ENCODE measurements at regions not wholly inside any gene's neighbourhood (a gene's known extent, or its start where the extent isn't known, plus 50 kb on each side); places are given as distances from the start of the nearest gene placed in this dataset.

- no peak for DNase-seq
These were observed 159.9 kb upstream of the SLC25A13 start for GRCh38 chr7:96481796-96482195.

DNA sequence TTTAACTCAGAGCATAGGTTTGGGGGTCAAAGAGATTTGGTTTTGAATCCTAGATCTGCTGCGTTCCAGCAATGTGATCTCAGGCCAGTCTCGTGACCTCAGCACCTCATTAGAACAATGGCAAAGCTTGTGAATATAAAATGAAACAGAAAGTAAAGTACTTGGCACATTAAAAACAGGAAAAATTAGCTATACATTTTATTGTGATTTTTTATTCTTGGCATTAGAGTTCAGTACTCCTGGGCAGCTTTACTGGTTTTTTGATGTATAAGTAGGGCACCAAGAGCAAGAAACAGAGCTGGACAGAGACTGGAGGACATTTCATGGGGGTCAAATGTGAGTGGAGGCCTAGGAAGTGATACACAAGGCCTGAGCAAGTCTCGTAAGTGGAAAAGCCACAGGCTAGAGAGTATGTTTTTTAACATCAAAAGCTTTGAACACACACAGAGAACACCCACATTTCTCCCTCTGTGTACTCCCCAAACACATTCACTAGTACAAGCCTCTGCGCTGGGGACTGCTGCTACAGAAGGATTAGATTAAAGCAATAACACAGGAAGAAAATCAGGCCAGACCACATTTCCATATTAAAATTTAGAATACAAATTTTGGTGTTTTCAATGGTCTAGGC lies 157.2 kb upstream of the SLC25A13 start:
- no peak for DNase-seq

DNA sequence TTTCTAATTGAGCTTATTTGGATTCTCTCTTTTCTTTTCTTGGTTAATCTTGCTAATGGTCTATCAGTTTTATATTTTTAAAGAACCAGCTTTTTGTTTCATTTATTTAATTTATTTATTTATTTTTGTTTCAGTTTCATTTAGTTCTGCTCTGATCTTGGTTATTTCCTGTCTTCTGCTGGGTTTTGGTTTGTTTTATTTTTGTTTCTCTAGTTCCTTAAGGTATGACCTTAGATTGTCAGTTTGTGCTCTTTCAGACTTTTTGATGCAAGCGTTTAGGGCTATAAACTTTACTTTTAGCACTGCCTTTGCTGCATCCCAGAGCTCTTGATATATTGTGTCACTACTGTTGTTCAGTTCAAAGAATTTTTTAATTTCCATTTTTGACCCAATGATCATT lies 149.7 kb upstream of the SLC25A13 start:
- no peak for DNase-seq

DNA sequence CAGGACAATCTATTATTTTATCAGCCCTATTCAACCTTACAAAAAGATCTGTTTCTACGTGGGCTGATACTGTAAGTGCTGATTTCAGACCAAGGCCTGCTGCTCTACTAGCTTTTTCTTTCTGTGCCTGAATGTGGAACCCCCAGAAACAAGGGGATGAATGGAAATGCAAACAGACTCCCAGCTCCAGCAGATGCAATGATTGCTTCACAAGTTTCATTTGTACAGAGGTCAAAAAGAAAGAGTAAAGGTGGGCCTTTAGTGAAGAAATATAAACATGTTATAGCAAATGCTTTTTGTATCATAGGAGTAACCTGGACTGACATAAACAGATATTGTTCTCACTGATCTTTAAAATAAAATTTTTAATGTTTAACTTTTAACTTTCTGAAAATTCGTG lies 130.2 kb upstream of the SLC25A13 start:
- no peak for DNase-seq

GRCh38 chr7:96449094-96449493 lies 127.2 kb upstream of the SLC25A13 start:
- no peak for DNase-seq

- DNase-seq = no peak
These were observed 125.3 kb upstream of the SLC25A13 start for GRCh38 chr7:96447109-96447645.

DNA sequence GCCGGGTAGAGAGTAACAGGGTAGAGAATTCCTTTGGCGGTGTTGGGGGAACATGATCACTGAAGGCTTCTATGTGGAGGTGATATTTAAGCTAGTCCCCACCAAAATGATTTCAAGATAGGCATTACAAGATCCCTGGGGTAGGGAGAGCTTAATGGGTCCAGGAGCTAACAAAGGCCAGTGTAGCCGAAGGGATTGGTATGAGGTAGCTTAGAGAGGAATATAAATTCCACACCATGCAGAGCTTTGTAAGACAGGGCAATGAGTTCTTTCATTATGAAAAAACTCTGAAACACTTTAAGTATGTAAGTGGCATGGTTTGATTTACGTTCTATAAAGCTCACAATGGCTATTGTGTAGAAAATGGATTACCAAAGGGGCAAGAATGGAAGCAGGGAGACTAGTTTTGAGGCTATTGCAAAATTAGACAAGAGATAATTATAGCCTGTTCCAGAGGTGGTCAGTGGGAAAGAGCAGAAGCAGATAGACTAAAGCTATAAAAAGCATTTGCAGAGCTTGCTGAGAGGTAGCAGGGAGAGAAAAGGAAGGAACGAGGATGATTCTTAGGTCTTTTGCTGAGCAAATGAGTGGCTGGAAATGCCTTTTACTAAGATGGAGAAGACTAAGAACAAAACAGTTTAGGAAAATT lies 119.7 kb upstream of the SLC25A13 start:
- no peak for DNase-seq

DNA sequence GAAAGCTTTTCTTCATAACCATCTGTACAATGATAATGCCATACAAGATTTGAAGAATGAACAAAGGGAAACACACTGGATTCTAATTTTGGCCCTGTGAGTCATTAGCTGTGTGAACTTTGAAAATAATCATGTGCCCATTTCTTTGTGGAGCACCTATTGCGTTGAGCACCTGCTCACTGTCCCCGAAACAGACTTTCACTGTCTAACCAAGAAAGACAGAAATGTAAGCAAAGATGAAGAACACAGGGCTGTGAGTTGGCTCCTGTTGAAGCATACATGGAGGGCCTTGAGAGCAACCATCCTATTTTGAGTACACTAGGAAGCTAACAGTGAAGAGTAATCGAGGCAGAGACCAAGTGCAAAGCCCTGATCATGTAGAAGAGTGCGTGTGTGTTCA lies 118.4 kb upstream of the SLC25A13 start:
- DNase-seq = no peak

GRCh38 chr7:96436880-96437279 lies 115.0 kb upstream of the SLC25A13 start:
- no peak for DNase-seq

DNA sequence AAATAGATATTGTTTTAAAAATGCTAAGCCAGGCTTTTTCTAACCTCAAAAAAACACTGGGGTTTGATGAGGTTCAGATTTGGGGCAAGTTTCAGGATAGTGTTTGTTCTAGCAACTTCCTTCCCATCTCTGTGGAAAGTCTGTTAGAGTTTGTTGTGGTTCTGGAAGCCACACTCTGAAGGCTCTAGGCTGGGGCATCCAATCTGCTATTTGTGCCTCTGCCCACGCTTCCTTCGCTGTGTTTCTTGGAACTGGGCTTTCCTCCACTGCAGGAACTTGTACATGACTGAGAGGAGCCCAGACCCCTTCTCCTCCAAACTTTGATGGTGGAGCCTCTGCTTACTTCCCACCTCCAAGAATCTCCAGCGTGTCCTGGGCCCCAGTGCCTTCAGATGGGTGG lies 108.5 kb upstream of the SLC25A13 start:
- DNase-seq = no peak

- DNase-seq = no peak
These were observed 105.2 kb upstream of the SLC25A13 start for GRCh38 chr7:96427143-96427542.

- no peak for DNase-seq
These were observed 104.8 kb upstream of the SLC25A13 start for GRCh38 chr7:96426685-96427084.

GRCh38 chr7:96426027-96426426 lies 104.1 kb upstream of the SLC25A13 start:
- DNase-seq = no peak

DNA sequence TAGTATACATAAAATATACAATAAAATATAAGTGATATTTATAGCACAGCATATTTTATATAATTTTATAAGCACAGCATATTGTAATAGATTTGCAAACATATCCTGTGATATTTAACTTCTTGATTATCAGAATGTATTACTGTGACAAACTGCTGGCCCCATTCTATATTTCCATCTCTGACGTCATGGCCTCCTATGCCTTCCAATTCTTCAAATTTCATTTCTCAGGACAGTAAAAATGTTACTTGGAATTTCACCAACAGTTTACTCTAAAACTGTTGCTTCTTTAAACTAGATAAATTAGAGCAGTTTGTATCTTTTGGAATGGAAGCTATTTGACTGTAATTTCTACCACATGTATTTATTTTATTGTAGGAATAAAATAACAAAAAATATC lies 102.5 kb upstream of the SLC25A13 start:
- no peak for DNase-seq

DNA sequence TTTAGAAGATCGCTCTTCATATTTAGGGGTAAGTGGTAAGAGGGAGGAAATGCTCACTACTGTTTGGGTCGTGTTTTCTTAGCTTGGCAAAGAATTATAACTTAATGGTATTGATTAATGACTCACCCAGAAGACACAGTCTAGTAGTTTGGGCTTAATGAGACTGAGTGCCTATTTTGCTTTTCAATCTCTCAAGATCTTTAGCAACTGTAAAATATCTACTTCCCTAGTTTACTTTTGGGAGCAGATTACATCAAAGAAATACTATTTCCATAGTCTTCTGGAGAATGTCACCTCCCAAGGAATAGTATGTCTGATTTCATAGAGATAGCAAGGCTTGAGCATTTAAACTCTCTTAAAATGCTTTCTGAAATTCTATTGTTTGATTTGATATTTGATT lies 100.5 kb upstream of the SLC25A13 start:
- DNase-seq = no peak

DNA sequence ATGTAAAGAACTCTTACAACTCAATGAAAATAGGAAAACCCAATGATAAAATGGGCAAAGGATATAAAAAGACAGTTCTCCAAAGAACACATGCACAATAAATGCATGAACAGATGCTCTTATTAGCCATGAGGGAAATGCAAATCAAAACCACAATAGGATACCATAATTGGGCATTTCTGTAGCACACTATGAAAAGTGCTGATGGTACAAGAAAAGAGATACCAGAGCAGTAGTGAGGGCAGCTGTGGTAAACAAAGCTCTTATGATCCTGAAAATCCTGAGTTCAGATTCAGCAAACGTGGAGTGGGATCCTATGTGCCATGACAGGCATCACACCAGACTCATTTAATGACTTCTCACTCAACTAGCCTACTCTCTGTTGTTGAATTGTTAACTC lies 96.7 kb upstream of the SLC25A13 start:
- DNase-seq = no peak

DNA sequence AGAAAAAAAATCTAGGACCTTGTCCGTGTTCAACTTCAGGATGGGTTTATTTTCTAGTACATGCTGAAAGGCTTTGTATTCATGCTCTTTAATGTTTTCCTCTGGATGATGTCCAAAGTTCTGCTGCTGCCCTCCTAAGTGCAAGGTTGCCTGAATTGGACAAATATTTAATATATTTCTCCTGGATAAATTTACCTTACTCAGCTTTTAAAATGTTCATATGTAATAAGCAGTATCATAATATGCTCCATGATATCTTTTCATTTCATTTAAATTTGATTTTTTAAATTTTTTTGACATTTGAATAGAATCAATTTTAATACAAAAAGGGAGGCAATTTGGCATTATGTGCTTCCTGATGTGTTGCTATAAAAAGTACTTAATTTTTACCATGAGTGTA lies 95.9 kb upstream of the SLC25A13 start:
- DNase-seq = no peak

GRCh38 chr7:96416599-96416998 lies 94.7 kb upstream of the SLC25A13 start:
- no peak for DNase-seq

DNA sequence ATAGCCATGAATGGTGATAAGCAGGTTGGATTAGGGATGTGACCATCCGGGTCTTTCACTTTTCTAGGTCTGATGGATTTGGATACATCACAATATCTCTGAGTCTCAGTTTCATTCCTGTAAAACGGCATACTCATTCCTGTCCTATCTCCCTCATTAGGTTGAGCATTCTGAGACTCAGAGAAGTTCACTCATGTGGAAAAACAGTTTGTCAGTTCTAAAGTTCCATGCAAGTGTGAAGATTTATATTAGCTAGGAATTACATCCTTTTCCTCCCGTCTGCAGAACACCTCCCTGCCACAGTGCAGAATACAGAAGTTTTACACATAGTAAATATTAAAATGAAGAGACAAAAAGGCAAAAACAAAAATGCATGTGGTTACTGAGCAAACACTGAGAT lies 94.2 kb upstream of the SLC25A13 start:
- DNase-seq = no peak

DNA sequence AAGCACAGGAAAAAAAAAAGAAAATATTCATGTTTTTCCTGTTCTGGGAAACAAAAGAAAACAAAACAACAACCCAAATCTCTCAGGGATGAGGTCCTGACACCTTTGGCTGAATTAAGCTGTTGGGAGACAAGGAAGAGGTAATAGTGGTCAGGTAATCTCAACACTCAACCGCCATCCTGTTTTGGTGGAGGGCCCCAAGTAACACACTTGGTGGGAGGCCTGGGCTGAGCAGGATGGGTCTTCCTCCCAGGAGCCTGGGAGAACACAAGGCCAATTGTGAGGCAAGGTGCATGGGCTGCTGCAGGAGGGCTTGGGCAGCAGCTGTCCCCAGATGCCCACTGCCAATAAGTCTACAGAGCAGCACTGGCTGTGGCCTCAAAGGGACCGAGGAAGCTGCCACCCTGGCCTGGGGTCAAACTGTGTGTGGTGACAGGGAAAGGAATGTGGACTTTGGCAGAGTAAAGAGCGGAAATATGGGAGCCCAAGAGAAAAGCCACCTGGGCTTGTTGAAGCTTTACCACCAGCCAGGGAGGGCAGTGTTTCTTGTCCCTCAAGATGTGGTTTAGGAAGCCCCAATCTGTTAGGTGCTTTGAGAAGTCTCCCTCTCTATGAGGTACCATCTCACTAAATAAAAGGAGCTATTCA lies 93.5 kb upstream of the SLC25A13 start:
- DNase-seq = no peak

DNA sequence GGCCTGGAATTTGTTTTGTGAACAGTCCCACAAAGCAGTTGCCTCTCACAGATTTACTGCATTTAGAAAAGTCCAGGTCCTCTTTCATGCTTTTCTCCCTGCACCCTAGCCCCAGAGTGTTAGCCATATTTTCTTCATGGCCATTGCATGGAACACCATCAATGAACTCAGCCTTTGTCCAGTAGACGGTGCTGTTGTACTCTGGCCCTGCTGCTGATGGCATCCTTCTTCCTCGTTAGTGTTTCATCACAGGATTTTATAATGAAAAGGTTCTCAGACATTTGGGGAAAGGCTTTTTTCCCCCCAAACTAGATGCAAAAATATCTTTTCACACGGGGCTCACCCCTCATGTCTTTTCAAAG lies 93.0 kb upstream of the SLC25A13 start:
- peak; percentile 29 to 57 for DNase-seq

- DNase-seq = no peak
These were observed 88.4 kb upstream of the SLC25A13 start for GRCh38 chr7:96410126-96410839.

GRCh38 chr7:96408881-96409280 lies 87.0 kb upstream of the SLC25A13 start:
- no peak for DNase-seq

DNA sequence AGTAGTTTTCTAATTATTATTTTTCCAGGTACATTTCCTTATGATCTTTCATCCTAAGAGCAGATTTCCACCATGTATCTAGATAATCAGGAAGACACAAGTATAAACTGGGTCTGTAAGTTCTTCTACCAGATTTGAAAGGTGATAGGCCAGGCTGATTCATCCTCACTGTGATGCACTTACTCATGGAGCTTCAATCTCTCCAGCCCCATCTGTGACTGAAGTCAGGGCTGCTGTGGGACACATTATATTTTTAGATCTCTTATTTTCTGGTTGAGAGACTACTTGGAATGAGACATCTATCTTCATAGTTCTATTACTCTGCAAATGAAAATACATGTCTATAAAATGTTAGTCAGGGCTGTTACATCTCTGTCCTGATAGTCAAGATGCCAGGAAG lies 85.5 kb upstream of the SLC25A13 start:
- DNase-seq = no peak
